Esophagus squamous epithelium (tissue), 4 donors: ENCODE measurements at regions not wholly inside any gene's neighbourhood (a gene's known extent, or its start where the extent isn't known, plus 50 kb on each side); places are given as distances from the start of the nearest gene placed in this dataset.

Experiments
- POLR2A ChIP-seq, 4 donors: fragments of 450-650 bp; IDR thresholded peaks; one replicate each; pipeline ENCODE4 v1.6.1; 2017; ENCODE audit warnings: antibody characterized with exemption in 4 of 4, mild to moderate bottlenecking in 4 of 4, moderate library complexity in 3 of 4
- TF ChIP-seq, protein P1 (sequence below), 6 experiments: fragments of 450-650 bp in 4 of 6; fragments of 200-600 bp in 2 of 6; sonication (generic) in 2 of 6; IDR thresholded peaks; one replicate each; pipeline ENCODE4 v1.5.1; 2016 to 2019; ENCODE audit warnings: antibody characterized with exemption in 6 of 6, mild to moderate bottlenecking in 4 of 6, moderate library complexity in 4 of 6

GRCh38 chr4:31023109-31023508 is 302.9 kb downstream of the PCDH7 start:
- no peak for TF ChIP-seq POLR2A (IDR thresholded peaks at IDR 0.05)
- TF ChIP-seq, protein P1, sequence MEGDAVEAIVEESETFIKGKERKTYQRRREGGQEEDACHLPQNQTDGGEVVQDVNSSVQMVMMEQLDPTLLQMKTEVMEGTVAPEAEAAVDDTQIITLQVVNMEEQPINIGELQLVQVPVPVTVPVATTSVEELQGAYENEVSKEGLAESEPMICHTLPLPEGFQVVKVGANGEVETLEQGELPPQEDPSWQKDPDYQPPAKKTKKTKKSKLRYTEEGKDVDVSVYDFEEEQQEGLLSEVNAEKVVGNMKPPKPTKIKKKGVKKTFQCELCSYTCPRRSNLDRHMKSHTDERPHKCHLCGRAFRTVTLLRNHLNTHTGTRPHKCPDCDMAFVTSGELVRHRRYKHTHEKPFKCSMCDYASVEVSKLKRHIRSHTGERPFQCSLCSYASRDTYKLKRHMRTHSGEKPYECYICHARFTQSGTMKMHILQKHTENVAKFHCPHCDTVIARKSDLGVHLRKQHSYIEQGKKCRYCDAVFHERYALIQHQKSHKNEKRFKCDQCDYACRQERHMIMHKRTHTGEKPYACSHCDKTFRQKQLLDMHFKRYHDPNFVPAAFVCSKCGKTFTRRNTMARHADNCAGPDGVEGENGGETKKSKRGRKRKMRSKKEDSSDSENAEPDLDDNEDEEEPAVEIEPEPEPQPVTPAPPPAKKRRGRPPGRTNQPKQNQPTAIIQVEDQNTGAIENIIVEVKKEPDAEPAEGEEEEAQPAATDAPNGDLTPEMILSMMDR (IDR thresholded peaks at IDR 0.05) = no peak
